Epidermal melanocyte (primary cell): ENCODE measurements at regions not wholly inside any gene's neighbourhood (a gene's known extent, or its start where the extent isn't known, plus 50 kb on each side); places are given as distances from the start of the nearest gene placed in this dataset.
A peak's percentile ranks its signal among the peaks of the same experiment; 100 is the strongest.

ENCODE experiments used
- DNase-seq: peaks from one replicate; pipeline ENCODE4 v3.0.0; 2011; ENCODE audit warnings: low spot score; ENCODE audit not compliant: insufficient read length

DNA sequence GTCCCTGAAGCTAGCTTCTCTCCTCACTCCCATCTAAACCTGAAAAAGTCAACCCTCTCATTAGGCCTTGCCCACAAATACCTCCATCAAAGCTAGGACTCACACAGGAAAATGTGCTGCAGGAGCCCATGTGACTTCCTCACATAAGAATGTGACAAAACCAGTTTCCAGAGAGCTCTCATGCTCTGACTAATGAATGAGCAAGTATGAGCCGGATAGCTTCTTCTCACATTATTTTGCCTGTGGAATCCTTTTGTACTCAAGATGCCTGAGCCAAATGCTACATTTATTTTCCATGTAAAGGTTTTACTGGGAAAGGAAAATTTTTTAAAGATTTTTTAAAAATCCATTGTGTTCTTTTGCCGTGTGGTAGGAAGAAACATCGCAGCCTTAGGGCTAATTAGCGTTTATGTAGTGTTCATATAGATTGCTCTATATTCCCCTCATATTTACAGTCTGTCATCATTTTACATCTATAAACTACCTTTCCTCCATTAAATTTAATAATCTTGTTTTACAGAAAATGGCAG, 68.6 kb upstream of the CCN6 start:
- no peak for DNase-seq

DNA sequence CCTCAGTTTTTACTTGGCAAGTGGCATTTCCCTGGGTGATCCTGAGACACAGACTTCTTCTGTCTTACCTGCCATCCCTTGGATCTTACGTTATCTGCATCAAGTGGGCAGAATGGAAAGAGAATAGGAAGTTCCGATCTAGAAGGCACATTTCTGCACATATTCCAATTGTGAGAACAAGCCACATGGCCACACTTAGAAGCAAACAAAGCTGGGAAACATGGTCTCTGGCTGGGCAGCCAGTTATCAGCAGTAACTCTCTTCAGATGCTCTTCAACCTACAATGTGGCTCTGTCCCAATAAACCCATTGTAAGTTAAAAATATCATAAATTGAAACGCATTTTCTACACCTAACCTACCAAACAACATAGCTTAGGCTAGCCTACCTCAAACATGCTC, 67.3 kb upstream of the CCN6 start:
- no peak for DNase-seq

DNA sequence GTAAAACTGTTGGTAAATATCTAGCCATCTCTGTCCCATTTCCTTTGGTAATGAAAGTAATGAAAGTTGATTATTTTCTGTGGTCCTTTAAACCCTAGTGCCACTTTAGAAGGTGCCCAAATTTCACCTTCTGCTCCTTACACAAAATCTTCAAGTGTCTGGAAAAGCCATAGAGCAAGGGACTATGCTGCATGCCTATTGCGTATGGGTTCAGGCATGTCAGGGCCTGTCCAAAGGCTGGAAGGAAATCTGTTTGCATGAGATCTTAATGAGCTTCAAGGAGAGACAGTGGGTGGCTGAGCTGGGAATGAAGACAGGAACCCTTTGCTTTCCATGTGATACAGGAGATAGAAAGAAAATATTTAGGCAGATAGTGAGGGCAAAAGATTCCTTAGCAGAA, 66.6 kb upstream of the CCN6 start:
- DNase-seq = no peak

DNA sequence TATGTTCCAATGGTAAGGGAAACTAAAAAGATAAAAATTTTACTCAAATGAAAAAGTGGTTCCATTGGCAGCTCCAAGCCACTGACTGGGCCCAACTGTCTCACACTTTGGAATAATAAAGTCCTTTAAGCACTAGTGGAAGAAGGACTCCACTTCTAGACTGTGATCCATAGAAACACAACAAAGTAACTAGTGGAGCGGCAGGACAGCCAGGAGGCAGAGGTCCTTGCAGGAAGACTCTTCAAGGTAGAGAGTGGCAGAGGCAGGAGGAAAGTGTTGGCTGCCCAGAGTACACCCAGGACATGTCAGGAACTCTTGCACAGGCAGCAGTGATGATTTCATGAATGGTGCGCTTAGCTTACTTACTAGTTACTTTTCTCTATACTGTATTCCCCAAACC, 65.0 kb upstream of the CCN6 start:
- no peak for DNase-seq

DNA sequence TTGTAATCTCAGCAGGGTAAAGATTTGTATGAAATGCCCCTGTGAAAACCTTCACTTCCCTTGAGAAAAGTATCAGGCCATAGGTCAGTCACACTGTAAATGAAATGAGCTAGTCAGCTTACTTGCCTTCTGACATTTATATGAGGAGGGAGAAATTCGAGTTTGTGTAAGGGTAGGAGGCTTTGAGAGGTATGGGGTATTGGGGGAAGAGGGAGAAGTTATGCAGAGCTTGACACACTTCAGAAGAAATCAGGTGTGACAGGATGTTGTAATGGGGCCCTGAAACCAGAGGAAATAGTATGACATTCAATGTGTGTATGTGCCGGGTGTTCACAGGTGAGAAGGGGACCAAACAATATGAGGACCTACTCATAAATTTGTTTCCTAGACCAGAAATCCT, 64.2 kb upstream of the CCN6 start:
- DNase-seq = no peak

- DNase-seq = no peak
These were observed 63.7 kb upstream of the CCN6 start for GRCh38 chr6:111990214-111990613.

DNA sequence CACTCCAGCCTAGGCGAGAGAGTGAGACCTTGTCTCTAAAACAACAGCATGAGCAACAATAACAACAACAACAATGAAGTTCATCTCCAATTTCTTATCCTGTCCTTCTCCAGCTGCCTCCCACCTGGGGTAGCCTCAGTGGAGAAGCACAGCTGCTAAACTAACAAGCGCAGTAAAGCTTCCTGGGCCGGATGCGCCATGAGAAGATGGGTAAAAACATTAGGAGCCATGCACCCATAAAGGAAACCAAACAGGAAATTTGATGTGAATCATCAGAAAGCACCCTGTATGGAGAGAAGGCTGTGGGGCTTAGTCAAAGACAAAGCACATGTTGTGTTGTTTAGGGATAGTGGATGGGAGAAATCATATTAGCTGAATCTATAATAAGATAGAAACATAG, 61.1 kb upstream of the CCN6 start:
- no peak for DNase-seq

- no peak for DNase-seq
These were observed 60.6 kb upstream of the CCN6 start for GRCh38 chr6:111993342-111993741.

GRCh38 chr6:111994791-111995190, 59.1 kb upstream of the CCN6 start:
- DNase-seq = no peak

DNA sequence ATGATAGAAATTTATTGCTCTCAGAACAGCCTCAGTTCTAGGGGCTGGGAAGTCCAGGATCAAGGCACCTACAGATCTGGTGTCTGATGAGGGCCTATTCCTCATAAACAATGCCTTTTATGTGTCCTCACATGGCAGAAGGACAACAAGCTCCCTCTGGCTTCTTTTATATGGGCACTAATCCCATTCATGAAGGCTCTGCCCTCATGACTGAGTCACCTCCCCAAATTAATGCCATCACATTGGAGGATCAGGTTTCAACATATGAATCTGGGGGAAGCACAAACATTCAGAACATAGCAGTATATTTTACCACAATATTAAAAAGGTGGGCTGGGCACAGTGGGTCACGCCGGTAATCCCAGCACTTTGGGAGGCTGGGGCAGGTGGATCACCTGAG, 58.5 kb upstream of the CCN6 start:
- no peak for DNase-seq

DNA sequence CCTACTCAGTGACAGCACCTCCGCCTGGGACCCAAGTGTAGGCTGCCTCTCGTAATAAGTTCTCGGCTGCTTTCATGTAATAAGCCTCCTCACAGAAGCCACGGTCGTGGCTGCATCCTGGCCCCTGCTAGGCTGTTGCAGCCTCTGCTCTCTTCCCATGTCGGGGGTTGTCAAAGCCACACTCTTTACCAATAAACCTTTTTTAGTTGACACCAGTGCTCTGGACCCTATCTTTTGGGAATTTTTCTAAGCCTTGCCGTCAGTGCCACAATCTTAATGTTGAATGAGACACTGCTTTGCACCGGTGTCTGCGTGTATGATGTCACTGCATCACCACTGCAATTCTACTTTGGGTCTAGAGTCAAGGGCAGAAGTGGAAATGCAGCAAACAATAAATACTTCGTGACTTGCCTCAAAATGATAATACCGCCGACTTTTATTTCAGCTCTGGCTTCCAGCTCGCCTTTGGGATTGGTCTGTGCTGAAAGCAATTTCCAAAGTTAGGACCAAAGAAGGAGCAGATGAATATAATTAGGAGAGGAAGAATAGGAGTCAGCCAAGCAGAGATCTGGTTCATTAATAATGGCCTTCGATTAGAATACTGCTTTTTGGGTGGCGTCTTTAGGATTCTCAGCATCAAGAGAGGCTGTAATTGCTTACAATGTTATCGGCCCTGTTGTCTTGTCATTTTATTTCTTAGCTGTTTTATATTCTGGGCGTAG, 57.6 kb upstream of the CCN6 start:
- DNase-seq = no peak

DNA sequence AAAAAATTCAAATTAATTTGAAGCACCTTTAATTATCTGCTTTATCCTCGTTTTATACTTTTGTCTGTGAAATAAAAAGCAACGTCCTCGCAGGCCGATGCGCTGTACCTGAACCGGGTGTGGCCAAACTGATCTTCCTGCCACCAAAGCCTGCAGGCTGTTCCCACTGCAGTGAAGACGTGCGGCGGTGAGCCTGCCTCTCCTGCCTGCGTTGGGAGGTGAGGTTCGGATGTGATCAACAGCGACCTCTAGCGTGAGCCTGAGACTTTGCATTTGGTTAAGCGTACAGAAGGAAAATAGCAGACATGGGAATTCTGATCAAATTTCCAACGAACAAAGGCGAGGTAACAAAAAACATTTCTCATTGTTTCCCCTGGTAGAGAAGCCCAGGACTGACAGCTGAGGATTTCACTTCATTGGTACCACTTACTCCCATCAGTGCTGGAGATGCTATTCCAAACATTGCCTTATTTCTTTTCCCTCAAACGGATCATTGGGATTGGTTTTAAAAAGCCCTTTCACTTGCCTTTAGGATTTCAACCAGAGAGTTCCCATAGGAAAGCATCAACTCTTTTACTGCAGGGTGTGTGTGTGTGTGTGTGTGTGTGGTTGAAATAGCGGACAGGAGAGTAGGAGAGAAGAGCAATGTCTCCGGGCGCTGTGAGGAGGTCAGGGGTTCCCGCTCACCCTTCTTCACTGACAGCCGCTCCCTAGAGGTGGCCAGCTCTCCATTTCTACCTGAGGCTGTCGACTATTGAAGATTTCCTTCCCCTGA, 56.6 kb upstream of the CCN6 start:
- peak; percentile 49 for DNase-seq

DNA sequence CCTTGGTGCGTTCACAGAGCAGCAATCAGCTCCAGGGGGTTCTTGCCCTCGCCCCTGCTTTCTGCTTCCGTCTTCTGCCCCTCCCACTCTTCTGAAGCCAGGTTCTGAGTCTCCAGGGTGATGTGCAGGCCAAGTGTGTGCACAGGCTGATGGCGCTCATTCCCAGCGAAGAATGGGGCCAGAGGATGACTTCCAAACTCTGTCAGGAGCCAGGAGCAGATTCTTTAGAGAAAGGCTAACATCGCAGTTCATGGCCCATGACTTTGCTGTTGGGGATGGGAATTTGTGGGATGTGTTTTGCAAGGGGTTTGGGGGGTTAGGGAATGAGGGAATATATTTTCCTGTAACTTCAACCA, 56.1 kb upstream of the CCN6 start:
- DNase-seq = no peak

- no peak for DNase-seq
These were observed 51.6 kb upstream of the CCN6 start for GRCh38 chr6:112002307-112002706.
